Left ventricle myocardium inferior (tissue), 1 donor: ENCODE measurements at regions not wholly inside any gene's neighbourhood (a gene's known extent, or its start where the extent isn't known, plus 50 kb on each side); places are given as distances from the start of the nearest gene placed in this dataset.
"Not testable (repeated sequence)": the region's sequence is repeated elsewhere in the genome, so short reads cannot be mapped to it uniquely, and the experiment has no call there.

Source experiments
- DNase-seq: peaks from one replicate; pipeline ENCODE4 v3.0.0-alpha.2; 2020
- H3K27ac ChIP-seq: fragments of 200-600 bp; replicated peaks from 2 replicates; pipeline ENCODE4 v1.8.0; 2021
- H3K27me3 ChIP-seq: fragments of 200-600 bp; 2 replicates; pipeline ENCODE4 v1.8.0; 2021; ENCODE audit warnings: low read depth
- H3K36me3 ChIP-seq: fragments of 200-600 bp; 2 replicates; pipeline ENCODE4 v1.8.0; 2021
- H3K4me1 ChIP-seq: fragments of 200-600 bp; 2 replicates; pipeline ENCODE4 v1.8.0; 2021
- H3K4me3 ChIP-seq: fragments of 200-600 bp; 2 replicates; pipeline ENCODE4 v1.8.0; 2021; ENCODE audit warnings: mild to moderate bottlenecking, moderate library complexity
- H3K9me3 ChIP-seq: fragments of 200-600 bp; replicated peaks from 2 replicates; pipeline ENCODE4 v1.8.0; 2021
- intact Hi-C: fragments of 100-400 bp; cut with micrococcal nuclease; formaldehyde crosslinking; loops from one replicate; pipeline ENCODE4 v1.11.0; 2022
- TF ChIP-seq, protein P1 (sequence below): fragments of 200-600 bp; IDR thresholded peaks from 2 replicates; pipeline ENCODE4 v1.8.0; 2021; ENCODE audit warnings: antibody characterized with exemption, mild to moderate bottlenecking, borderline replicate concordance
- donor health status: DM: no; HTN: yes; CAD: no; lungs with severe emphysema.

DNA sequence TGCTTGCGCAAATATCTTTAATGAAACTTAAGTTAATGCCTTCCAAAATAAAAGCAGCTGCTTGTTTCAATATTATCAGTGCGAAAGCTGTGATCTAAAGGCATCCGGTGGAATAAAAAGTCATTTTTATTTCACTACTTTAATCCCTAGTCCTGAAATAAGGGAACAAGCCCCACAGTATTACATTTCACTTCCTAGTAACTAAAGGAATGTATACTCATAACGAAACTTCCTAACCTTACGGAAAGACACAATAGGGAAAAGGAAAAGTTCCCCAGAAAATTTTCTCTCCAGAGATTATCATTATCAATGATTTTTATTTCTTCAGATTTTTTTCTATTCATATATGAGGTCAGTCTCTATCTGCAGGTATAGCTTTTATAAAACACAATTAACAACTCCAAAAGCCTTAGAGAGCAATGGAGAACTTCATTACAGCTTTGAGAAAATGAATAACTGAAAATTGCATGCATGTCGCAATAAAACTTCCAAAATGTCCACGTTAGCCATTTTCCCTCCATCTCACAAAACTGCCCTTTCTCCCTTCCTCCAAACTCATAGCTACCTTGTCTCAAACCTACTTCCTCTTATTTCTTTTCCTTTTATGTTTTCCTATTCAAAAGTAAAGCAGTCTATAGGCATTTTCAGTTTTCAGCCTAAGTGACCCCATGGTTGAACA, 154.3 kb upstream of the MED13 start:
- TF ChIP-seq, protein P1, sequence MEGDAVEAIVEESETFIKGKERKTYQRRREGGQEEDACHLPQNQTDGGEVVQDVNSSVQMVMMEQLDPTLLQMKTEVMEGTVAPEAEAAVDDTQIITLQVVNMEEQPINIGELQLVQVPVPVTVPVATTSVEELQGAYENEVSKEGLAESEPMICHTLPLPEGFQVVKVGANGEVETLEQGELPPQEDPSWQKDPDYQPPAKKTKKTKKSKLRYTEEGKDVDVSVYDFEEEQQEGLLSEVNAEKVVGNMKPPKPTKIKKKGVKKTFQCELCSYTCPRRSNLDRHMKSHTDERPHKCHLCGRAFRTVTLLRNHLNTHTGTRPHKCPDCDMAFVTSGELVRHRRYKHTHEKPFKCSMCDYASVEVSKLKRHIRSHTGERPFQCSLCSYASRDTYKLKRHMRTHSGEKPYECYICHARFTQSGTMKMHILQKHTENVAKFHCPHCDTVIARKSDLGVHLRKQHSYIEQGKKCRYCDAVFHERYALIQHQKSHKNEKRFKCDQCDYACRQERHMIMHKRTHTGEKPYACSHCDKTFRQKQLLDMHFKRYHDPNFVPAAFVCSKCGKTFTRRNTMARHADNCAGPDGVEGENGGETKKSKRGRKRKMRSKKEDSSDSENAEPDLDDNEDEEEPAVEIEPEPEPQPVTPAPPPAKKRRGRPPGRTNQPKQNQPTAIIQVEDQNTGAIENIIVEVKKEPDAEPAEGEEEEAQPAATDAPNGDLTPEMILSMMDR: no peak
- Histone ChIP-seq H3K4me3 (no peak overlapping the region), H3K36me3 (no peaks in the 10 kb centered on the region), H3K9me3 (peaks cover 16% of the 10 kb centered on the region), H3K27ac (no peak overlapping the region), H3K4me1 (no peaks in the 10 kb centered on the region), H3K27me3 (no peaks in the 10 kb centered on the region)
- intact Hi-C loops: no loop called here
- no peak for DNase-seq

DNA sequence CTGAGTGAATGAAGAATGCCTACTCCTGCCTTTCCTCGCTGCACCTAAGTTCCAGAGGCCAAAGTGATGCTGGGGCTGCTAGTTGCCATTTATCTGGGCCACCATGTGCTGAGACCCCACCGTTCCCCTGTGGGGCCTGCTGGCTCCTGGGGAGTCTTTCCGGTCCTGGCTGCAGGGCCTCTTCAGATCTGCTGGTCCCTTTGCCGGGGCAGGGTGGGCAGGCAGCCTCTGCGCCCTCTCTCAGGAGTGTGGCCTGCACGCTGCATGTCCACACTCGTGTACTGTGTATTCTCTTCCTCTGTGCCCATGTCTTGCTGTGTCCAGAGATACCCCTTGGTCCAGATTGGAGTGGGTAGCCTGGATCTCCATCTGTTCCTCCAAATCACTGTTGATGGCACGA, 151.8 kb upstream of the MED13 start:
- intact Hi-C loops: no loop called here
- no peak for DNase-seq
- Histone ChIP-seq H3K27me3 (no peaks in the 10 kb centered on the region), H3K27ac (no peak overlapping the region), H3K4me3 (no peak overlapping the region), H3K4me1 (no peaks in the 10 kb centered on the region), H3K36me3 (no peaks in the 10 kb centered on the region), H3K9me3 (peaks cover 10% of the 10 kb centered on the region)
- TF ChIP-seq, protein P1: no peak

DNA sequence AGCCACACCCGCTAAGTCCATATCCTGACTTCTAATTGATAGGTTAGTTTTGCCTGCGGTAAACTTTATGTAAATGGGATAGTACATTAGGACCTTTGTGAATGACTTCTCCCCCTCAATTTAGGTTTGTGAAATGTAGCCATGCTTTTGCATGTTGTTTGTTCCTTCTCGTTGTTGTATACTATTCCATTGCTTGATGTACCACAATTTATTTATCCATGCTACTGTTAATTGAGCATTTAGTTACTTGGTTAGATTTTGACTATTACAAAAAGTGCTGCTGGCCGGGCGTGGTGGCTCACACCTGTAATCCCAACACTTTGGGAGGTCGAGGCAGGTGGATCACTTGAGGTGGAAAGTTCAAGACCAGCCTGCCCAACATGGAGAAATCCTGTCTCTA, 150.8 kb upstream of the MED13 start:
- intact Hi-C loops, H3K36me3 ChIP-seq, H3K4me1 ChIP-seq, H3K27me3 ChIP-seq, H3K4me3 ChIP-seq, H3K27ac ChIP-seq, DNase-seq: not testable (repeated sequence)
- H3K9me3 ChIP-seq: peaks cover 10% of the 10 kb centered on the region

DNA sequence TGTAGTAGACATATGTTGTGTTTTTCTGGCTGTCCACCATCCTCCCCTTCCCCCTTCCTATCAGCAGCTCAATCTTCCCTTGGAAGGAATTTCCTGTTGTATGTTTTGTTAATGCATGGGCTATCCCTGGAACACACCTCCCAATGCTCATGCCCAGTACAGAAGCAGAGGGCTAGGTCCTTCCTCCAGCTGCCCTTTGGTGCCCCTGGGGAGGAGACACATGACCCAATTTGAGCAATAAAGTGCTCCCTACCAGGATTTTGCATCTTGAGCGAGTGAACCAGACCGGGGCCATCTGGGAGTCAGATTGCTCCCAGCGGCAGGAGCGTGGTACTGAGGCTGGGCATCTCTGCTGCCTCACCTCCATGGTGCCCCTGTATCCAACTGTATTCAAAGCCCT, 141.5 kb upstream of the MED13 start:
- Histone ChIP-seq H3K27ac (no peak overlapping the region), H3K27me3 (no peaks in the 10 kb centered on the region), H3K4me1 (no peaks in the 10 kb centered on the region), H3K36me3 (no peaks in the 10 kb centered on the region), H3K9me3 (peaks cover 9% of the 10 kb centered on the region), H3K4me3 (no peak overlapping the region)
- no peak for DNase-seq
- intact Hi-C loops: no loop called here
- TF ChIP-seq, protein P1: no peak

DNA sequence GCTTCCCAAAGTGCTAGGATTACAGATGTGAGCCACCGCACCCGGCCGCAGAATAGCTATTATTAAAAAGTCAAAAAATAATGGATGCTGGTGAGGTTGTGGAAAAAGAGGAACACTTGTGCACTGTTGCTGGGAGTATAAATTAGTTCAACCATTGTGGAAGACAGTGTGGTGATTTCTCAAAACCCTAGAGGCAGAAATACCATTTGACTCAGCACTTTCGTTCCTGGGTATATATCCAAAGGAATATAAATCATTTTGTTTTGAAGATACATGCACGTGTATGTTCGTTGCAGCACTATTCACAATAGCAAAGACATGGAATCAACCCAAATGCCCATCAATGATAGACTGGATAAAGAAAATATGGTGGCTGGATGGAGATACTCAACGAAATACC, 132.1 kb upstream of the MED13 start:
- H3K27me3 ChIP-seq, intact Hi-C loops, H3K4me1 ChIP-seq, H3K27ac ChIP-seq, H3K36me3 ChIP-seq, H3K4me3 ChIP-seq, DNase-seq: not testable (repeated sequence)
- peaks cover 16% of the 10 kb centered on the region for H3K9me3 ChIP-seq

DNA sequence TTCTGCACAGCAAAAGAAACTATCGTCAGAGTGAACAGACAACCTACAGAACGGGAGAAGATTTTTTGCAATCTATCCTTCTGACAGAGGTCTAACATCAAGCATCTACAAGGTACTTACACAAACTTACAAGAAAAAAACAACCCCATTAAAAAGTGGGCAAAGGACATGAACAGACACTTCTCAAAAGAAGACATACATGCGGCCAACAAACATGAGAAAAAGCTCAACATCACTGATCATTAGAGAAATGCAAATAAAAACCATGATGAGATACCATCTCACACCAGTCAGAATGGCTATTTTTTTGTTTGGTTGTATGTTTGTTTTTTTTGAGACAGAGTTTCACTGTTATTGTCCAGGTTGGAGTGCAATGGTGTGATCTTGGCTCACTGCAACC, 131.5 kb upstream of the MED13 start:
- H3K27me3 ChIP-seq, H3K4me3 ChIP-seq, intact Hi-C loops, H3K4me1 ChIP-seq, H3K36me3 ChIP-seq, H3K27ac ChIP-seq, DNase-seq: not testable (repeated sequence)
- H3K9me3 ChIP-seq: peaks cover 16% of the 10 kb centered on the region

DNA sequence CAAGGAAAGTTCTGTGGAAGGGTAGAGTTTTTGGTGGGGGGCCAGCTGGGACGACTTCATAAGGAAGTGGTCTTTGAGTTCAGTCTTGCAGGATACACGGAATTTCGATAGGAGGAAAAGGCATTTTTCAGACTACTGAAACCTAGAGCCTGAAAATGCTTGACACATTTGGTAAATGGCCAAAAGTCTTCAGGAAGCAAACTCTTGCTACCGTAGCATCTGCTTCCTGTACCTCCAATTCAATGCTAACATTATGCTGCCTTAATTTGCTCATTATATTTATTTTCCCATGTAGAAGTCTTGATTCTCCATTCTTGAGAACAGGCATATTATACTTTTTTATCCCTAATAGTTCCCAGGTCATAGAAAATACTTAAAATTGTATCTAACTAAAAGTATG, 129.3 kb upstream of the MED13 start:
- TF ChIP-seq, protein P1: no peak
- Histone ChIP-seq H3K4me3 (no peak overlapping the region), H3K27ac (no peak overlapping the region), H3K27me3 (no peaks in the 10 kb centered on the region), H3K9me3 (peaks cover 16% of the 10 kb centered on the region), H3K36me3 (no peaks in the 10 kb centered on the region), H3K4me1 (no peaks in the 10 kb centered on the region)
- intact Hi-C loops: no loop called here
- no peak for DNase-seq
